ENCODE measurements at regions not wholly inside any gene's neighbourhood (a gene's known extent, or its start where the extent isn't known, plus 50 kb on each side); places are given as distances from the start of the nearest gene placed in this dataset.
"Not testable (repeated sequence)": the region's sequence is repeated elsewhere in the genome, so short reads cannot be mapped to it uniquely, and the experiment has no call there.

DNA sequence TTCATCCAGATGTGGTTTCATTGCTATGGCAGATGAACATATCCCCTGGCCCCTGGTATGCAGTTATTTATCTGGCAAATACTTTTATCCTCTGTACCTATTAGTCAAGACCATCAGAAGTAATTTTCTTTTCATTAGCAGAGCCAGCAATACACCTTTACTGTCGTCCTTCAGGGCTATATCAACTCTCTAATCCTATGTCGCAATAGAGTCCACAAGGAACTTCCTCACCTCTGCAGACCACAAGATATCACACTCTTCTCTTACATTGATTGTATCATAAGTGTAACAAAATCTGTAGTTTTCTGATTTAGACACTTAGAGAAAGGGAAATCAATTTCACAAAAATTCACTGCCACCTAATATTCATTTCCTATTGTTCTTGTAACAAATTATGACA, 252.9 kb upstream of the DCC start:
- Mint-ChIP-seq H3K9me3 (no peaks in the 10 kb centered on the region), H3K36me3 (ENCODE audit: low read depth) (no peaks in the 10 kb centered on the region), H3K4me3 (no peak overlapping the region), H3K4me1 (no peaks in the 10 kb centered on the region), H3K27me3 (no peaks in the 10 kb centered on the region), H3K27ac (no peak overlapping the region)
- POLR2A ChIA-PET: no interaction called here
- CTCF ChIA-PET: interaction anchor here (0.6 kb wide), 1 partner anchor 95 kb away, joined by 3 read pairs; no protein-coding TSS in a partner anchor
- DNase-seq: no peak

DNA sequence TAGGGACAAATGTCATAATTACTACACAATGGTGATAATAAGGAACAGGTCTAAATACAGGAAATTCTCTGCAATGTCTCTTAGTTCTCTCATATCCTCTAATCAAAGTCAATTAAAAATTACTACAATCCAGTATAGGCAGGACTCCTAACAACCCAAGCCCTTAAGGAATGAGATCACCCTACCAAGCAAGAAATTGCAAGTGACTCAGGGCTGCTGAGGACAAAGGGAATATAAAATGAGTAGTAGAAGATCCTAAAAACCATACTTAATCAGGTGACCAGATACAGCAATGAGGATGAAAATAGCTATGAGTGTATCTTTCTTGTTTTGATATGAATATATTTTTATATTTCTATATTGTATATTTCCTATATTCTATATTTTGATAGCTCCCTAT, 250.0 kb upstream of the DCC start:
- ChIA-PET POLR2A (no interaction called here), CTCF (no interaction called here)
- no peak overlapping the region for H3K27ac Mint-ChIP-seq
- no peaks in the 10 kb centered on the region for H3K36me3 Mint-ChIP-seq (ENCODE audit: low read depth)
- H3K4me1 Mint-ChIP-seq: no peaks in the 10 kb centered on the region
- H3K27me3 Mint-ChIP-seq: no peaks in the 10 kb centered on the region
- no peaks in the 10 kb centered on the region for H3K9me3 Mint-ChIP-seq
- DNase-seq: no peak
- no peak overlapping the region for H3K4me3 Mint-ChIP-seq

DNA sequence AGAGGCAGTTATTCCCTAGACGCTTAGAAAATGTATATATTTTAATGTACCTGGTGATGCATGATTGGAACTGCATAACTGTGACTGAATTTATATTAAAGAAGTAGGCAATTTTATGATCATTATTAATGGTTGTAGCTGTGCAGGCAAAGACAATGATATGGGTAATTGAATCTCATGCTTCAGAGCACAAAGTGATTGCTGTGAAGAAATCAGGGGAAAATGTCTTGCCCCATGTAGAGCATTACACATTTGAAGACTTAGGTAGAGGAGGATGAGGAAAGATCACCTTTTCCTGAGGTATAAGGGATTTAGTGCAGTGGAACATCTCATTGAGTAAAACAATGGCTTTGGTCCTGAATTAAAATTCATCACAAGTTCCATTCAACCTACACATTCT, 246.8 kb upstream of the DCC start:
- Mint-ChIP-seq H3K4me1 (no peaks in the 10 kb centered on the region), H3K36me3 (ENCODE audit: low read depth) (no peaks in the 10 kb centered on the region), H3K9me3 (no peaks in the 10 kb centered on the region), H3K27ac (no peak overlapping the region), H3K4me3 (no peak overlapping the region), H3K27me3 (no peaks in the 10 kb centered on the region)
- POLR2A ChIA-PET: no interaction called here
- CTCF ChIA-PET: no interaction called here
- no peak for DNase-seq

DNA sequence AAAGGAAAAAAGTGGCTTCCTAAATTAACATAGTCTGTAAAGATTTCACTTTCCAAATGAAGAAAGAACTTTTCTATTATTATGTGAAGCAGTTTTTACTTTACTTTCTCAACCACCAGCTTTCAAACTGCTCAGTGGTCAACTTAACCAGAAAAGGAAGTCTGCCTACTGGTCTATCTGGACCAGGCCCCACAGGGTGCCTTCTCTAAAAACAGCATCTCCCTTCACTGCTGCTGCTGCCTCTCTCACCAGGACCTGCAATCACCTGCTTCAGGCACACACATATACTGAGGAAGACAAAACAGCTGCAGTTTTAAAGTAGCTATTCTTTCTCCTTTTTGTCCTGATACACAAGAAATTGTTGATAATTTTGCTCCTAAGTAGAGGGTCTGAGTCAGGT, 221.3 kb upstream of the DCC start:
- CTCF ChIA-PET: no interaction called here
- H3K4me3 Mint-ChIP-seq: no peak overlapping the region
- no peak overlapping the region for H3K27ac Mint-ChIP-seq

DNA sequence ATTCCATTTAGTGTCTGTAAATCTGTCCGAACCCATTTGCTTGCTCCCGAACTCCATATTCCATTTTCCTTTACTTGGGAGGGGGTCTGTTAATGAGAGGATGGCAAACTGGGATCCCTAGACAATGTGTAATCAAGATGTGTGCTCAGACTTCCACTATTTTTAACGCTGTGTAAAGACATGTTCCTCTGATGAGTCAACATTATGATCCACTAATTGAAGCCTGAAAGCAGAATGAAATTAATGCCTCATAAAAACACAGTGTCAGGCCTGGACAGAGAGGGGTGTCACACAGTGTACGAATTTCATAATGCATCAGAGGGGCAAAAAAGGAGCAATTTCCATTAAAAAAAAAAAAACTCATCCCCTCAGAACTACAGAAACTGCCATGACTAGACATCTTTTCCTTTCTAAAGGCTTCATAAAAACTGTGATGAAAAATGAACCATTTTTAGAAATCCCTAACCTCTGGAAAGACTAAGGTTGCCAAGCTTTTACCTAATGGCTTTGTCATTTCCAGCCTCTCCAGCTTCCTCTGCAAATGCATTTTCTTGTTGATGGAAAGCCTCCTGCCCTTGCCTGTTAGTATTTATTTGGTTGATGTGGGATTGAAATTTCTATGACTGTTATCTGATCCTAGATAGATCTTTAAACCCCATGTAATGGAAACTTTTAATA, 209.2 kb upstream of the DCC start:
- ChIA-PET POLR2A (no interaction called here), CTCF (no interaction called here)
- no peak for DNase-seq
- no peaks in the 10 kb centered on the region for H3K4me1 Mint-ChIP-seq
- no peaks in the 10 kb centered on the region for H3K9me3 Mint-ChIP-seq
- no peaks in the 10 kb centered on the region for H3K27me3 Mint-ChIP-seq
- no peak overlapping the region for H3K27ac Mint-ChIP-seq
- H3K36me3 Mint-ChIP-seq (ENCODE audit: low read depth): no peaks in the 10 kb centered on the region
- no peak overlapping the region for H3K4me3 Mint-ChIP-seq

More for the DNA sequence above, 221.3 kb upstream of the DCC start:
- no peaks in the 10 kb centered on the region for H3K9me3 Mint-ChIP-seq
- POLR2A ChIA-PET: no interaction called here
- no peaks in the 10 kb centered on the region for H3K27me3 Mint-ChIP-seq
- H3K4me1 Mint-ChIP-seq: no peaks in the 10 kb centered on the region
- H3K36me3 Mint-ChIP-seq (ENCODE audit: low read depth): no peaks in the 10 kb centered on the region
- no peak for DNase-seq

DNA sequence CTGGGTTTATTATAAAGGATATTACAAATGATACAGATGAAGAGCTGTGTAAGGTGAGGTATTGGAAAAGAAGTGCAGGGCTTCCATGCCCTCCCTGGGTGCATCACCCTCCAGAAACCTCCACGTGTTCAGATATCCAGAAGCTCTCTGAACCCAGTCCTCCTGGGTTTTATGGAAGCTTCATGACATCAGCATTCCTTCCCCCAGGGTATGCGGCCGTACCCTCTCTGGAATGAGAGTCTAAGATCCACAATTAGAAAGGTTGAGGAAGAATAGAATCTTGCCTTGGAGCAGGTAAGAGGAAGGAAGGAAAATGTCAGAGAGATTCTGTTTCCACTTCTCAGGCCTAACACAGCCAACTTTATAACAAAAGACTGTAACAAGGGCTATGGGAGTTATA, 208.2 kb upstream of the DCC start:
- ChIA-PET POLR2A (no interaction called here), CTCF (no interaction called here)
- Mint-ChIP-seq H3K27me3 (no peaks in the 10 kb centered on the region), H3K4me3 (no peak overlapping the region), H3K4me1 (no peaks in the 10 kb centered on the region), H3K36me3 (ENCODE audit: low read depth) (no peaks in the 10 kb centered on the region), H3K27ac (no peak overlapping the region), H3K9me3 (no peaks in the 10 kb centered on the region)
- no peak for DNase-seq

DNA sequence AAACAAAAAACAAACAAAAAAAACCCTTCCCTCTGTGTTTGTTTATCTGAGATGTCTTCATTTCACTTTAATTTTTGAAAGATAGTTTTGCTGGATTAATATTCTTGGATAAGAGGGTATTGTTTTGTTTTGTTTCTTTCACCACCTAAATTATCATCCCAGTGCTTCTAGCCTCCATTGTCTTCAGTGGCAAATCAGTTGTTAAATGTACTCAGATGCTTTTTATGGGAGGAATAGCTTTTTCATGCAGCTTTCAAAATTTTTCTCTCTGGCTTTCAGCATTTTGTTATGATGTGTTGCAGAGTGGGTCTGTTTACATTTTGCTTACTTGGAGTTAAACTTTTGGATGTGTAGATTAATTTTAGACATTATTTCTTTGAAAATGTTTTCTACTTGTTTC, 203.5 kb upstream of the DCC start:
- no peaks in the 10 kb centered on the region for H3K4me1 Mint-ChIP-seq
- no peak overlapping the region for H3K4me3 Mint-ChIP-seq
- H3K9me3 Mint-ChIP-seq: peaks cover 3% of the 10 kb centered on the region
- no peaks in the 10 kb centered on the region for H3K27me3 Mint-ChIP-seq
- no peaks in the 10 kb centered on the region for H3K36me3 Mint-ChIP-seq (ENCODE audit: low read depth)
- H3K27ac Mint-ChIP-seq: no peak overlapping the region
- CTCF ChIA-PET: no interaction called here
- DNase-seq: no peak
- POLR2A ChIA-PET: no interaction called here

DNA sequence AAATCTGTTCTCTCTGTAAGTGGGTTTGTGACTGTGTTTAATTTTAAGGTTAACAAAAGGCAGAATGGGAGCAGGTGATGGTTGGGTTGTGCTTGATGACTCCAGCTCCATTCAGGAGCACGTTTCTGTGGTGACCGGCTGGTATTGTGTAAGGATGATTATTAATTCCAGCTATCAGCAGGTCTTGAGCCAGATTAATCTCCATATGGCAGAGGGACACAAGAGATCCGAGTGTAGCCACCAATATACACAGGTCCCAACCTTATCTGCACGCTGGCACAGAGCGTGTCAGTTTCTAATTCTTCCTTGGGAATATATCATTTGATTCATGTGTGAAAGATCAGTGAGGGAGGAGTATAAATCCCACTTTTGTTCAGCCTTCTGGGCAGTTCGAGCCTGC, 199.0 kb upstream of the DCC start:
- Mint-ChIP-seq H3K27ac (no peak overlapping the region), H3K36me3 (ENCODE audit: low read depth) (no peaks in the 10 kb centered on the region), H3K4me3 (no peak overlapping the region), H3K9me3 (peaks cover 5% of the 10 kb centered on the region), H3K4me1 (no peaks in the 10 kb centered on the region), H3K27me3 (no peaks in the 10 kb centered on the region)
- DNase-seq: no peak
- CTCF ChIA-PET: no interaction called here
- POLR2A ChIA-PET: no interaction called here

DNA sequence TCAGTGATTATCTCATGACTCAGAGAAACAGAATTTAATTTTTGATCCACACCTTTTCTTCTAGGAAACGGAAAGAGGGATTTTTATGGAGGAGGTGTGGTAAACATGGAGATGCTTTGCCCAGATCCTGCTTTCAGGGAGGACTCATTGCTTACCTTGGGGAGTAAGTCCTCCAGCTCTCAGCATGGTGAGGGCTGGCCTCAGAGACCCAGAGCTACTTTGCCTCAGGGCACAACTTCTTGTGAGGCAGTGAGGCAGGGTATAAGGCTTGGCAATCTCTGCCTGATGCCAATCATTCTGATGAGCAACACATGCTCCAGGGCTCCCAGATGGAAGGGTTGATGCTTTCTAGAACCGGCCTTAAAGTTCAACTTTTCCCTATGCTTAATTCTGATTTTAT, 189.9 kb upstream of the DCC start:
- Mint-ChIP-seq H3K4me1 (no peaks in the 10 kb centered on the region), H3K36me3 (ENCODE audit: low read depth) (no peaks in the 10 kb centered on the region), H3K9me3 (peaks cover 6% of the 10 kb centered on the region), H3K27me3 (no peaks in the 10 kb centered on the region), H3K4me3 (no peak overlapping the region), H3K27ac (no peak overlapping the region)
- no peak for DNase-seq
- ChIA-PET CTCF (no interaction called here), POLR2A (no interaction called here)

DNA sequence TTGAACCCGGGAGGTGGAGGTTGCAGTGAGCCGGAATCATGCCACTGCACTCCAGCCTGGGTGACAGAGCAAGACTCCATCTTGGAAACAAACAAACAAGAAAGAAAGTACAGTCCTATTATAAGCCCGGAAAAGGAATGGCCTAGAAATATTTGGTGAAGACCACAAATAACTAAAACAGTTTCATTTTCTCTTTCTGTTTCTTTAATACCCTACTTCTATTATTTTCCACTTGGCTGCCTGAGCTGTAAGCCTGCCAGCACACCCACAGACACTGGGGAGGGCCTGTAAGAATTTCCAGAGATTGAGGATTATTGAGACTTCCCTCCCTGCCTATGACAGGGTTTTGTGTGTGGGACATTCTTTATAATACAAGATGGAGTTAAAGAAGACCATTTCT, 188.0 kb upstream of the DCC start:
- H3K27ac Mint-ChIP-seq: no peak overlapping the region
- H3K27me3 Mint-ChIP-seq: no peaks in the 10 kb centered on the region
- no peaks in the 10 kb centered on the region for H3K36me3 Mint-ChIP-seq (ENCODE audit: low read depth)
- H3K9me3 Mint-ChIP-seq: peaks cover 4% of the 10 kb centered on the region
- ChIA-PET CTCF (no interaction called here), POLR2A (no interaction called here)
- H3K4me3 Mint-ChIP-seq: no peak overlapping the region
- no peak for DNase-seq
- H3K4me1 Mint-ChIP-seq: no peaks in the 10 kb centered on the region

DNA sequence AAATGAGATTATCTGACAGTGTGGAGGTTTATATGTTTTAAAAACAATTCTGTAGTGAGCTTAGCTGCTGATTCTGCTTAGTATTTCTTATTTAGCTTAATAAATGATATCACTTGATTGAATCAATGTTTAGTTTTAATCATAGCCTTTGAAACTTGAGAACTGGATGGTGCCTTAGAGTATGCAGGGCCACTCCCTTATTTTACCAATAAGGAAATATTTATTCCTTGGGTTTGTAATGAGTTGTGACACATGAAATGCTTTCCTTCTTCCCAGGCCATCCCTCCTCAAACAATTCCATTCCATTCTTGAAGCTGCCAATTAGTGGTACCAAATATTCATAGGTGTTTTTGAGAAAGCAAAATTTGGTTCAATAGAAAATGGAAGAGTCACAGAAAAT, 183.8 kb upstream of the DCC start:
- ChIA-PET POLR2A (no interaction called here), CTCF (no interaction called here)
- no peaks in the 10 kb centered on the region for H3K36me3 Mint-ChIP-seq (ENCODE audit: low read depth)
- DNase-seq: no peak
- no peaks in the 10 kb centered on the region for H3K9me3 Mint-ChIP-seq
- H3K27ac Mint-ChIP-seq: no peak overlapping the region
- H3K4me3 Mint-ChIP-seq: no peak overlapping the region
- H3K27me3 Mint-ChIP-seq: no peaks in the 10 kb centered on the region
- no peaks in the 10 kb centered on the region for H3K4me1 Mint-ChIP-seq

DNA sequence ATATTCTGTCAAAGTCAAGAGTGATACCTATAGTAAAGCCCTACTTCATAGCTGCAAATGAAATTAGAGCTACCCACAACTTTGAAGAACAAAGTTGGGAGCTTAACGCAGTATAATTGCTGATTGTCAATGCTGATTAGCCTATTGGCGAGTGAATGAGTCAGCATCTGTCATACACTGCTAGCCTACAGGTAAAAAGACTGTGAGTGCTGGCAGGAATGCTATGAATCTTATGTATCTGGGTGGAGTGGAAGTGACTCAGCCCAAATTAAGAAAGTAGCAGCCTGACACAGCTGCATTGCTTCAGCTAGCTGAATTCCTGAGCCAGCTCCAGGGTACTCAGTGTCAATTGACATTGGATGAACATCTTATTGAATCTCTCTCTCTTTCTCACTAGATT, 179.4 kb upstream of the DCC start:
- POLR2A ChIA-PET: no interaction called here
- Mint-ChIP-seq H3K27ac (no peak overlapping the region), H3K36me3 (ENCODE audit: low read depth) (no peaks in the 10 kb centered on the region)

DNA sequence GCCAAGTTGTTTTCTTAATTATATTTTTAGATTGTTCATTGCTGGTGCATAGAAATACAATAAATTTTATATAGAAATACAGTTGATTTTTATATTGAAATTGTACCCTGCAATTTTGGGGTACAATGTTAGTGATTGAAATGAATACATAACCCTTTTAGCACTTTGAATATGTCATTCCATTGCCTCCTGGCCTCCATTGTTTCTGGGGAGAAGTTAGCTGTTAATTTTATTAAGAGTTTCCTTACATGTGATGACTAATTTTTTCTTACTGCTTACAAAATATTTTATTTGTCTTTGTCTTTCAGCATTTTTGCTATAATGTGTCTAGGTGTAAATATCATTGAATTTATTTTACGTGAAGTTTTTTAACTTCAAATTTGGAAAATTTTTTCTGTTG, 176.5 kb upstream of the DCC start:
- H3K27ac Mint-ChIP-seq: no peak overlapping the region
- POLR2A ChIA-PET: no interaction called here
- no peaks in the 10 kb centered on the region for H3K27me3 Mint-ChIP-seq
- CTCF ChIA-PET: no interaction called here
- DNase-seq: no peak
- H3K36me3 Mint-ChIP-seq (ENCODE audit: low read depth): no peaks in the 10 kb centered on the region
- H3K4me3 Mint-ChIP-seq: no peak overlapping the region
- no peaks in the 10 kb centered on the region for H3K4me1 Mint-ChIP-seq
- H3K9me3 Mint-ChIP-seq: peaks cover 2% of the 10 kb centered on the region

More for the DNA sequence above, 179.4 kb upstream of the DCC start:
- DNase-seq: no peak
- no peaks in the 10 kb centered on the region for H3K27me3 Mint-ChIP-seq
- CTCF ChIA-PET: no interaction called here
- no peaks in the 10 kb centered on the region for H3K4me1 Mint-ChIP-seq
- H3K9me3 Mint-ChIP-seq: peaks cover 2% of the 10 kb centered on the region
- H3K4me3 Mint-ChIP-seq: no peak overlapping the region

DNA sequence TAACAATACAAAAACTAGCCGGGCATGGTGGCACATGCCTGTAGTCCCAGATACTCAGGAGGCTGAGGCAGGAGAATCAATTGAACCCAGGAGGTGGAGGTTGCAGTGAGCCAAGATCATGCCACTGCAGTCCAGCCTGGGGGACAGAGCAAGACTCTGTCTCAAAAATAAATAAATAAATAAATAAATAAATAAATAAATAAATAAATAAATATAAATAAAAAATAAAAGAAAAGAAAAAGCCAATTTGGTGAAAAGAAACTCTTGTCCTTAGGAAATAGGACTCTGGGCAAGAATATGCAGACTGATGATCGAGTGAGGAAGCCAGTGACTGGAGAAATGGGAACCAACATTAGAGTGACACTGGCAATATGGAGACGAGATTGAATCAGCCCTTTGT, 171.9 kb upstream of the DCC start:
- H3K9me3 Mint-ChIP-seq; H3K4me3 Mint-ChIP-seq; POLR2A ChIA-PET; H3K27me3 Mint-ChIP-seq; H3K4me1 Mint-ChIP-seq; DNase-seq; CTCF ChIA-PET; H3K36me3 Mint-ChIP-seq (ENCODE audit: low read depth); H3K27ac Mint-ChIP-seq: not testable (repeated sequence)

DNA sequence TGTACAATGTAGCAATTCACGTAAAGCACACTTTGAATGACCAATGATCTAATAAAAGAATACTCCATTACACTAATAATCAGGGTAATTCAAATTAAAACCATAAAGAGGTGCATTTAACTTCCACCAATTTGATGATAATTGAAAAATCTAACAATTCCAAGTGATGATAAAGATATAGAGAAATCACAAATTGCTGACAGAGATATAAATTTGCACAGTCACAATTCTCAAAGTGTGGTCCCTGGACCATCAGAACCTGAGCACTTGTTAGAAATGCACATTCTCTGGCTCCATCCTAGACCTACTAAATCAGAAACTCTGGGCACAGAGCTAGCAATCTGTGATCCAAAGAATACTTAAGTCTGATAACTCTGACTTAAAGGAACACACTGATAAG, 165.8 kb upstream of the DCC start:
- Mint-ChIP-seq H3K9me3 (peaks cover 4% of the 10 kb centered on the region), H3K4me1 (no peaks in the 10 kb centered on the region), H3K27me3 (no peaks in the 10 kb centered on the region), H3K4me3 (no peak overlapping the region), H3K27ac (no peak overlapping the region), H3K36me3 (ENCODE audit: low read depth) (no peaks in the 10 kb centered on the region)
- ChIA-PET CTCF (no interaction called here), POLR2A (no interaction called here)
- DNase-seq: no peak

Measured in activated CD4-positive, alpha-beta T cell treated with anti-CD3 and anti-CD28 coated beads, Interleukin-2, amount 10 ng/mL, durations not matched to agents 7 days and 5 days (primary cell).